ENCODE measurements at regions not wholly inside any gene's neighbourhood (a gene's known extent, or its start where the extent isn't known, plus 50 kb on each side); places are given as distances from the start of the nearest gene placed in this dataset.

DNA sequence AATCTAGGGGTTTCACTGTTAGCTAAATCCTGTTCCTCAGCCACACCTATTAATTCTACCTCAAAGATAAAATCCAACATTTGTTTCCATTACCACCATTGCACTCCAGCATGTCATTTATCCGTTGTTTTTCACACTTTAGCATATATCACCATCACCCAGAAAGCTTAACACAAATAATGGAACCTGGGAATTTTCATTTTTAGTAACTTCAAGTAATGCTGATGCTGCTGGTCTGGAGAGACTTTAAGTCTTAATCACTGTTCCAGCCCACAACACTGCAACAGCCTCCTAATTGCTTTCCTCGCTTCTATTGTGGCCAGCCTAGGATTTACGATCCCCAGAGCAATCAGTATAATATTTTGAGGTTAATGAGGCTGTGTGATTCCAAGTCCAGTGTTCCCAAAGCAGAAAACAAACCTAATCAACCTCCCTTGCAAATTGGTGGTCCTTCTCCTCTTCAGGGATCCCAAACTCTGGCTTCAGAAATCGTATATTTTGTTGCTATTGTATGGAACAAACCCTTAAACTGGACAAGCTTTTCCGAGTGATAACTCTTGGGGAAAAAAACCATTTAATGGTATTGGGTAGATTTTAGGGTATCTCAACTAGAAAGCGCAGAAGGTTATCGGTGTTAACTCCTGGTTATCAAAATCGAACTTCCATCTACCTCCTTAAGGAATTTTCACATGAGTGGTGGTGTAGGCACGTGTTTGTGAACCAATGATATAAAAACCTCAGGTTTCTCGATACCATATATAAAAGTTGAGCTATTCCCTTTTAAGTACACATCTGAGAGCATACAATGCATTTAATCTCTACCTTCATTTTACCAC is 50.0 kb upstream of the BOLA1 start:
- H3K27me3 ChIP-seq (replicated peaks; ENCODE audit: insufficient read depth): no peaks in the 10 kb centered on the region
- no peaks in the 10 kb centered on the region for H3K9me3 ChIP-seq
- H3K4me3 ChIP-seq: peak overlapping the region; percentile 34 to 47
- H3K36me3 ChIP-seq: no peaks in the 10 kb centered on the region
- peaks cover 5% of the 10 kb centered on the region for H3K4me1 ChIP-seq (replicated peaks)
- peak overlapping the region; percentile 80 to 86 for H3K27ac ChIP-seq
- 27% methylated on average over 10 of the region's 10 CpGs for WGBS
- peak; percentile 3 for DNase-seq (ENCODE audit: low spot score)
- intact Hi-C loops (cut with DNase I): no loop called here
- TF ChIP-seq, protein P1, sequence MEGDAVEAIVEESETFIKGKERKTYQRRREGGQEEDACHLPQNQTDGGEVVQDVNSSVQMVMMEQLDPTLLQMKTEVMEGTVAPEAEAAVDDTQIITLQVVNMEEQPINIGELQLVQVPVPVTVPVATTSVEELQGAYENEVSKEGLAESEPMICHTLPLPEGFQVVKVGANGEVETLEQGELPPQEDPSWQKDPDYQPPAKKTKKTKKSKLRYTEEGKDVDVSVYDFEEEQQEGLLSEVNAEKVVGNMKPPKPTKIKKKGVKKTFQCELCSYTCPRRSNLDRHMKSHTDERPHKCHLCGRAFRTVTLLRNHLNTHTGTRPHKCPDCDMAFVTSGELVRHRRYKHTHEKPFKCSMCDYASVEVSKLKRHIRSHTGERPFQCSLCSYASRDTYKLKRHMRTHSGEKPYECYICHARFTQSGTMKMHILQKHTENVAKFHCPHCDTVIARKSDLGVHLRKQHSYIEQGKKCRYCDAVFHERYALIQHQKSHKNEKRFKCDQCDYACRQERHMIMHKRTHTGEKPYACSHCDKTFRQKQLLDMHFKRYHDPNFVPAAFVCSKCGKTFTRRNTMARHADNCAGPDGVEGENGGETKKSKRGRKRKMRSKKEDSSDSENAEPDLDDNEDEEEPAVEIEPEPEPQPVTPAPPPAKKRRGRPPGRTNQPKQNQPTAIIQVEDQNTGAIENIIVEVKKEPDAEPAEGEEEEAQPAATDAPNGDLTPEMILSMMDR (IDR thresholded peaks at IDR 0.05): no peak
- no peak for TF ChIP-seq POLR2A (IDR thresholded peaks at IDR 0.05)
- no peak for TF ChIP-seq POLR2AphosphoS5 (IDR thresholded peaks at IDR 0.05)
